MM.1S (cell line): ENCODE measurements at regions not wholly inside any gene's neighbourhood (a gene's known extent, or its start where the extent isn't known, plus 50 kb on each side); places are given as distances from the start of the nearest gene placed in this dataset.

Experiments used
- EZH2 ChIP-seq: fragments of 300-600 bp; sonication (generic); optimal IDR thresholded peaks from 2 replicates; pipeline ENCODE3; 2017; ENCODE audit warnings: low read depth, mild to moderate bottlenecking, antibody characterized with exemption, low read length, mixed read lengths
- EZH2phosphoT487 ChIP-seq: fragments of 300-600 bp; sonication (generic); IDR thresholded peaks from 2 replicates; pipeline ENCODE4 v1.6.1; 2018; ENCODE audit warnings: antibody characterized with exemption, low read length
- TF ChIP-seq, protein P1 (sequence below): fragments of 300-600 bp; sonication (generic); IDR thresholded peaks from 2 replicates; pipeline ENCODE4 v1.5.1; 2016; ENCODE audit warnings: antibody characterized with exemption, low read length, mixed read lengths

- TF ChIP-seq EZH2 (no peak), EZH2phosphoT487 (no peak)
- TF ChIP-seq, protein P1, sequence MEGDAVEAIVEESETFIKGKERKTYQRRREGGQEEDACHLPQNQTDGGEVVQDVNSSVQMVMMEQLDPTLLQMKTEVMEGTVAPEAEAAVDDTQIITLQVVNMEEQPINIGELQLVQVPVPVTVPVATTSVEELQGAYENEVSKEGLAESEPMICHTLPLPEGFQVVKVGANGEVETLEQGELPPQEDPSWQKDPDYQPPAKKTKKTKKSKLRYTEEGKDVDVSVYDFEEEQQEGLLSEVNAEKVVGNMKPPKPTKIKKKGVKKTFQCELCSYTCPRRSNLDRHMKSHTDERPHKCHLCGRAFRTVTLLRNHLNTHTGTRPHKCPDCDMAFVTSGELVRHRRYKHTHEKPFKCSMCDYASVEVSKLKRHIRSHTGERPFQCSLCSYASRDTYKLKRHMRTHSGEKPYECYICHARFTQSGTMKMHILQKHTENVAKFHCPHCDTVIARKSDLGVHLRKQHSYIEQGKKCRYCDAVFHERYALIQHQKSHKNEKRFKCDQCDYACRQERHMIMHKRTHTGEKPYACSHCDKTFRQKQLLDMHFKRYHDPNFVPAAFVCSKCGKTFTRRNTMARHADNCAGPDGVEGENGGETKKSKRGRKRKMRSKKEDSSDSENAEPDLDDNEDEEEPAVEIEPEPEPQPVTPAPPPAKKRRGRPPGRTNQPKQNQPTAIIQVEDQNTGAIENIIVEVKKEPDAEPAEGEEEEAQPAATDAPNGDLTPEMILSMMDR = no peak
These were observed 88.9 kb upstream of the BNC2 start for GRCh38 chr9:16959391-16959790.
